HCT116 (cell line): ENCODE measurements at regions not wholly inside any gene's neighbourhood (a gene's known extent, or its start where the extent isn't known, plus 50 kb on each side); places are given as distances from the start of the nearest gene placed in this dataset.

Experiments
- ATAC-seq: fragments of 200-7000 bp; cut with Tn5 transposase; 2 replicates; pipeline ENCODE4 v1.9.1; 2020; ENCODE audit warnings: mild to moderate bottlenecking, moderate library complexity
- BruUV-seq: library from RNA; stranded (reverse); fragments of 400-500 nt; replicated peaks from 2 replicates; lab custom pipeline; 2021; lab: Mats Ljungman, UMichigan
- CTCF ChIA-PET: fragments of 300-600 bp; sonication (Branson Sonifier 250); formaldehyde crosslinking; loops from one replicate; lab custom pipeline; 2021; ENCODE audit warnings: antibody characterized with exemption; lab: Charles Lee
- POLR2A ChIA-PET: fragments of 300-600, 350-600 bp; sonication (Branson Sonifier 250); formaldehyde crosslinking; loops from one replicate; lab custom pipeline; 2021; ENCODE audit warnings: antibody characterized with exemption; lab: Charles Lee
- RAD21 ChIA-PET, 2 experiments: fragments of 300-600 bp; sonication (Branson Sonifier 250); formaldehyde crosslinking; loops; one replicate each; lab custom pipeline; 2023; ENCODE audit warnings: low total read pairs in 2 of 2; ENCODE audit not compliant: uncharacterized antibody in 2 of 2, unreplicated experiment in 2 of 2, low non-redundant PET in 1 of 2; lab: Charles Lee
- DNase-seq: peaks from one replicate; pipeline ENCODE4 v3.0.0-alpha.2; 2010; ENCODE audit warnings: low read depth, low spot score
- H2AFZ ChIP-seq: fragments of 200-600 bp; shearing (Covaris generic), sonication (generic); 2 replicates; pipeline ENCODE4 v1.6.1; 2017; ENCODE audit warnings: low read depth, mixed run types, mixed read lengths, antibody characterized with exemption, low read length; ENCODE audit not compliant: poor library complexity, severe bottlenecking
- H3K27ac ChIP-seq: 2 replicates; pipeline ENCODE4 v1.5.1; 2012; ENCODE audit warnings: low read depth, low read length
- H3K27me3 ChIP-seq: fragments of 200-600 bp; sonication (generic); 2 replicates; pipeline ENCODE4 v1.6.1; 2016; ENCODE audit warnings: mixed run types, low read length, mixed read lengths; ENCODE audit not compliant: insufficient read depth
- H3K36me3 ChIP-seq, 2 experiments: fragments of 200-500 bp in 1 of 2; fragments of 200-600 bp in 1 of 2; sonication (Bioruptor generic) in 1 of 2; sonication (generic) in 1 of 2; 2 replicates each; pipeline versions ENCODE4 v1.5.1 to v1.6.1; 2014 to 2016; ENCODE audit warnings: low read length in 2 of 2, inconsistent platforms in 1 of 2, mixed read lengths in 1 of 2, mixed run types in 1 of 2; ENCODE audit not compliant: insufficient read depth in 2 of 2, control insufficient read depth in 1 of 2
- H3K4me1 ChIP-seq, 2 experiments: fragments of 200-600 bp in 1 of 2; sonication (generic) in 1 of 2; 2 replicates each; pipeline versions ENCODE4 v1.5.1 to v1.6.1; 2012 to 2017; ENCODE audit warnings: low read length in 2 of 2, inconsistent platforms in 1 of 2, mild to moderate bottlenecking in 1 of 2, mixed read lengths in 1 of 2, mixed run types in 1 of 2, moderate library complexity in 1 of 2; ENCODE audit not compliant: insufficient read depth in 2 of 2, control insufficient read depth in 1 of 2
- H3K4me2 ChIP-seq: fragments of 200-600 bp; sonication (generic); 2 replicates; pipeline ENCODE4 v1.6.1; 2017; ENCODE audit warnings: mixed run types, low read length, mixed read lengths
- H3K4me3 ChIP-seq, 2 experiments: fragments of 200-600 bp in 1 of 2; sonication (generic) in 1 of 2; replicated peaks in 1 of 2; 2 replicates each; pipeline ENCODE4 v1.5.1; 2011 to 2016; ENCODE audit warnings: low read length in 2 of 2, control low read depth in 1 of 2, low read depth in 1 of 2, mild to moderate bottlenecking in 1 of 2, mixed read lengths in 1 of 2, mixed run types in 1 of 2
- H3K79me2 ChIP-seq: fragments of 200-600 bp; sonication (generic); 2 replicates; pipeline ENCODE4 v1.6.1; 2017; ENCODE audit warnings: mild to moderate bottlenecking, mixed run types, low read length, moderate library complexity, mixed read lengths; ENCODE audit not compliant: insufficient read depth
- H3K9ac ChIP-seq: fragments of 200-600 bp; sonication (generic); 2 replicates; pipeline ENCODE4 v1.6.1; 2016; ENCODE audit warnings: low read length, mixed read lengths
- H3K9me2 ChIP-seq: fragments of 200-600 bp; sonication (generic), shearing (Covaris generic); 2 replicates; pipeline ENCODE4 v1.6.1; 2017; ENCODE audit warnings: mixed run types, mild to moderate bottlenecking, moderate library complexity; ENCODE audit not compliant: insufficient read depth
- H3K9me3 ChIP-seq, 2 experiments: fragments of 200-500 bp in 1 of 2; fragments of 200-600 bp in 1 of 2; sonication (Bioruptor generic) in 1 of 2; sonication (generic) in 1 of 2; 2 replicates each; pipeline ENCODE4 v1.6.1; 2014 to 2017; ENCODE audit warnings: low read length in 2 of 2, mixed read lengths in 2 of 2, inconsistent platforms in 1 of 2, low read depth in 1 of 2, mild to moderate bottlenecking in 1 of 2, mixed run types in 1 of 2, moderate library complexity in 1 of 2; ENCODE audit not compliant: control insufficient read depth in 1 of 2, insufficient read depth in 1 of 2
- H4K20me1 ChIP-seq: fragments of 200-600 bp; sonication (generic), shearing (Covaris generic); 2 replicates; pipeline ENCODE4 v1.6.1; 2017; ENCODE audit warnings: mixed run types, mild to moderate bottlenecking, moderate library complexity; ENCODE audit not compliant: insufficient read depth
- CEBPB ChIP-seq: IDR thresholded peaks from 2 replicates; pipeline ENCODE4 v1.6.1; 2012; ENCODE audit warnings: low read depth
- CTCF ChIP-seq, 3 experiments: fragments of 200-600 bp in 1 of 3; sonication (generic) in 1 of 3; IDR thresholded peaks in 2 of 3; conservative IDR thresholded peaks in 1 of 3; 2 replicates each; pipeline ENCODE4 v1.5.1; 2012 to 2017; ENCODE audit warnings: low read depth in 2 of 3, low read length in 2 of 3, antibody characterized with exemption in 1 of 3, borderline replicate concordance in 1 of 3, control low read depth in 1 of 3, mild to moderate bottlenecking in 1 of 3, mixed read lengths in 1 of 3, mixed run types in 1 of 3, moderate library complexity in 1 of 3; ENCODE audit not compliant: insufficient read depth in 1 of 3
- EGR1 ChIP-seq: IDR thresholded peaks from 2 replicates; pipeline ENCODE4 v1.6.1; 2012; ENCODE audit warnings: low read depth
- ELF1 ChIP-seq: IDR thresholded peaks from 2 replicates; pipeline ENCODE4 v1.6.1; 2012; ENCODE audit warnings: low read depth, borderline replicate concordance
- EZH2phosphoT487 ChIP-seq: fragments of 200-600 bp; IDR thresholded peaks from 2 replicates; pipeline ENCODE4 v1.6.1; 2018; ENCODE audit warnings: antibody characterized with exemption, borderline replicate concordance
- FOSL1 ChIP-seq: IDR thresholded peaks from 2 replicates; pipeline ENCODE4 v1.6.1; 2012; ENCODE audit warnings: low read depth
- JUND ChIP-seq: IDR thresholded peaks from 2 replicates; pipeline ENCODE4 v1.6.1; 2012
- POLR2A ChIP-seq: IDR thresholded peaks from 2 replicates; pipeline ENCODE4 v1.7.0; 2011; ENCODE audit warnings: borderline replicate concordance; ENCODE audit not compliant: insufficient read depth, insufficient read length; ENCODE audit errors: extremely low read depth
- POLR2AphosphoS5 ChIP-seq: IDR thresholded peaks from 2 replicates; pipeline ENCODE4 v1.6.1; 2011; ENCODE audit warnings: mild to moderate bottlenecking, low read depth, low read length, moderate library complexity
- RAD21 ChIP-seq: IDR thresholded peaks from 2 replicates; pipeline ENCODE4 v1.6.1; 2012; ENCODE audit warnings: low read depth, mild to moderate bottlenecking
- REST ChIP-seq: IDR thresholded peaks from 2 replicates; pipeline ENCODE4 v1.6.1; 2012; ENCODE audit warnings: low read depth
- SIN3A ChIP-seq: IDR thresholded peaks from 2 replicates; pipeline ENCODE4 v1.6.1; 2012; ENCODE audit warnings: low read depth
- SP1 ChIP-seq: IDR thresholded peaks from 2 replicates; pipeline ENCODE4 v1.6.1; 2012; ENCODE audit warnings: low read depth
- TCF7L2 ChIP-seq: IDR thresholded peaks from 2 replicates; pipeline ENCODE4 v1.7.0; 2011; ENCODE audit warnings: borderline replicate concordance, inconsistent platforms; ENCODE audit not compliant: insufficient read depth, insufficient read length; ENCODE audit errors: extremely low read depth
- YY1 ChIP-seq: IDR thresholded peaks from 2 replicates; pipeline ENCODE4 v1.6.1; 2011; ENCODE audit warnings: low read length, low read depth, moderate library complexity, mild to moderate bottlenecking; ENCODE audit not compliant: insufficient replicate concordance; ENCODE audit errors: extremely low read depth
- intact Hi-C: fragments of 100-400 bp; cut with micrococcal nuclease; formaldehyde crosslinking; loops from 2 replicates; pipeline ENCODE4 v1.10.0; 2022

- H3K36me3 ChIP-seq: no peaks in the 10 kb centered on the region; a peak in 1 of 4 replicates
- H3K4me2 ChIP-seq: no peak overlapping the region
- no peaks in the 10 kb centered on the region for H3K4me1 ChIP-seq
- H3K9me3 ChIP-seq: no peaks in the 10 kb centered on the region
- H3K27ac ChIP-seq: no peak overlapping the region
- no peak overlapping the region for H2AFZ ChIP-seq
- H3K9ac ChIP-seq: no peak overlapping the region
- intact Hi-C loops: no loop called here
- TF ChIP-seq REST: no peak
- TF ChIP-seq EZH2phosphoT487: no peak
- TF ChIP-seq YY1: no peak
- TF ChIP-seq SIN3A: no peak
- no peak for TF ChIP-seq CTCF (IDR thresholded peaks at IDR 0.05 in 2 of 3, conservative IDR thresholded peaks at IDR 0.05 in 1 of 3; ENCODE audit: borderline replicate concordance in 1 of 3, insufficient read depth in 1 of 3, low read depth in 2 of 3, low read length in 2 of 3)
- no peak for TF ChIP-seq EGR1
- no peak for TF ChIP-seq TCF7L2
- no peak for TF ChIP-seq JUND
- TF ChIP-seq FOSL1: no peak
- TF ChIP-seq CEBPB: no peak
- TF ChIP-seq RAD21: no peak
- TF ChIP-seq POLR2AphosphoS5: no peak
- no peak for TF ChIP-seq ELF1
- no peak for TF ChIP-seq POLR2A
- TF ChIP-seq SP1: no peak
- H3K4me3 ChIP-seq: no peak overlapping the region
- DNase-seq: no peak
- no peak for ATAC-seq
- H4K20me1 ChIP-seq: no peaks in the 10 kb centered on the region
- ChIA-PET RAD21 (no interaction called here), CTCF (no interaction called here), POLR2A (no interaction called here)
- BruUV-seq: no TSS peak
- no peaks in the 10 kb centered on the region for H3K79me2 ChIP-seq
- no peaks in the 10 kb centered on the region for H3K9me2 ChIP-seq
- H3K27me3 ChIP-seq: peaks cover 2% of the 10 kb centered on the region; the same call in 1 of the 2 replicates
Observed at GRCh38 chr2:122221665-122222064, 466.2 kb downstream of the TSN start.
